Fibroblast of skin of abdomen (primary cell): ENCODE measurements at regions not wholly inside any gene's neighbourhood (a gene's known extent, or its start where the extent isn't known, plus 50 kb on each side); places are given as distances from the start of the nearest gene placed in this dataset.
"Not testable (repeated sequence)": the region's sequence is repeated elsewhere in the genome, so short reads cannot be mapped to it uniquely, and the experiment has no call there.

ENCODE experiments used
- DNase-seq: peaks from one replicate; pipeline ENCODE4 v3.0.0-alpha.2; 2013

GRCh38 chr21:22791986-22792560, 1793.9 kb downstream of the NCAM2 start:
- peak; percentile 31 for DNase-seq

- no peak for DNase-seq
Observed at GRCh38 chr21:22795091-22795490, 1796.9 kb downstream of the NCAM2 start.

GRCh38 chr21:22795644-22796043, 1797.4 kb downstream of the NCAM2 start:
- DNase-seq: no peak

- no peak for DNase-seq
Observed at GRCh38 chr21:22796147-22796546, 1797.9 kb downstream of the NCAM2 start.

- DNase-seq: no peak
Observed at GRCh38 chr21:22804151-22804550, 1805.9 kb downstream of the NCAM2 start.

- no peak for DNase-seq
Observed at GRCh38 chr21:22806278-22806677, 1808.1 kb downstream of the NCAM2 start.

GRCh38 chr21:22813201-22813600, 1815.0 kb downstream of the NCAM2 start:
- no peak for DNase-seq

GRCh38 chr21:22818681-22819485, 1820.7 kb downstream of the NCAM2 start:
- DNase-seq: not testable (repeated sequence)

- DNase-seq: no peak
Observed at GRCh38 chr21:22827422-22827821, 1829.2 kb downstream of the NCAM2 start.

- no peak for DNase-seq
Observed at GRCh38 chr21:22842875-22843274, 1844.7 kb downstream of the NCAM2 start.

- DNase-seq: no peak
Observed at GRCh38 chr21:22855581-22855980, 1857.4 kb downstream of the NCAM2 start.

- no peak for DNase-seq
Observed at GRCh38 chr21:22871692-22872091, 1873.5 kb downstream of the NCAM2 start.

- DNase-seq: no peak
Observed at GRCh38 chr21:22880573-22880972, 1882.4 kb downstream of the NCAM2 start.

- DNase-seq: no peak
Observed at GRCh38 chr21:22881131-22881530, 1882.9 kb downstream of the NCAM2 start.

- DNase-seq: no peak
Observed at GRCh38 chr21:22885079-22885478, 1886.9 kb downstream of the NCAM2 start.

GRCh38 chr21:22885614-22886013, 1887.4 kb downstream of the NCAM2 start:
- no peak for DNase-seq

GRCh38 chr21:22889445-22889844, 1891.2 kb downstream of the NCAM2 start:
- DNase-seq: no peak

GRCh38 chr21:22890656-22891055, 1892.4 kb downstream of the NCAM2 start:
- no peak for DNase-seq

GRCh38 chr21:22892028-22892427, 1893.8 kb downstream of the NCAM2 start:
- DNase-seq: no peak

GRCh38 chr21:22892740-22893139, 1894.5 kb downstream of the NCAM2 start:
- no peak for DNase-seq

GRCh38 chr21:22898051-22898665, 1899.9 kb downstream of the NCAM2 start:
- DNase-seq: no peak

- DNase-seq: no peak
Observed at GRCh38 chr21:22900490-22900889, 1902.3 kb downstream of the NCAM2 start.

- DNase-seq: no peak
Observed at GRCh38 chr21:22903851-22904250, 1905.6 kb downstream of the NCAM2 start.

GRCh38 chr21:22904385-22904784, 1906.2 kb downstream of the NCAM2 start:
- no peak for DNase-seq
